Suprapubic skin (tissue), 4 donors: ENCODE measurements at regions not wholly inside any gene's neighbourhood (a gene's known extent, or its start where the extent isn't known, plus 50 kb on each side); places are given as distances from the start of the nearest gene placed in this dataset.

Source experiments
- DNase-seq, 2 donors: peaks; one replicate each; pipeline ENCODE4 v3.0.0-alpha.2; 2019; ENCODE audit warnings: low spot score in 2 of 2
- H3K27ac ChIP-seq: fragments of 200-600 bp; sonication (generic); one replicate; pipeline ENCODE4 v1.5.1; 2019
- H3K27me3 ChIP-seq: fragments of 200-600 bp; sonication (generic); one replicate; pipeline ENCODE4 v1.5.1; 2019
- H3K36me3 ChIP-seq: fragments of 200-600 bp; sonication (generic); one replicate; pipeline ENCODE4 v1.5.1; 2019
- H3K4me1 ChIP-seq: fragments of 200-600 bp; sonication (generic); one replicate; pipeline ENCODE4 v1.5.1; 2019
- H3K4me3 ChIP-seq: fragments of 200-600 bp; sonication (generic); one replicate; pipeline ENCODE4 v1.5.1; 2019; ENCODE audit warnings: mild to moderate bottlenecking
- H3K9me3 ChIP-seq: fragments of 200-600 bp; sonication (generic); one replicate; pipeline ENCODE4 v1.5.1; 2019
- EP300 ChIP-seq: sonication (generic); formaldehyde crosslinking; IDR thresholded peaks from one replicate; pipeline ENCODE4 v1.6.1; 2017; ENCODE audit warnings: antibody characterized with exemption
- POLR2A ChIP-seq, 2 donors: fragments of 450-650 bp; IDR thresholded peaks; one replicate each; pipeline ENCODE4 v1.6.1; 2017; ENCODE audit warnings: antibody characterized with exemption in 2 of 2, mild to moderate bottlenecking in 2 of 2, moderate library complexity in 2 of 2
- POLR2AphosphoS5 ChIP-seq, 3 donors: sonication (generic); formaldehyde crosslinking; IDR thresholded peaks; one replicate each; pipeline ENCODE4 v1.6.1; 2017; ENCODE audit warnings: antibody characterized with exemption in 3 of 3
- WGBS: methylation state at CpG from one replicate; pipeline ENCODE4 v1.1.5; 2018; 5-methylcytosine and 5-hydroxymethylcytosine counted together
- TF ChIP-seq, protein P1 (sequence below), 2 donors: fragments of 200-600 bp in 1 of 2; fragments of 450-650 bp in 1 of 2; sonication (generic) in 1 of 2; IDR thresholded peaks; one replicate each; pipeline ENCODE4 v1.5.1; 2016 to 2019; ENCODE audit warnings: antibody characterized with exemption in 2 of 2, mild to moderate bottlenecking in 1 of 2, moderate library complexity in 1 of 2

- Histone ChIP-seq H3K4me3 (no peak overlapping the region), H3K9me3 (no peaks in the 10 kb centered on the region), H3K36me3 (no peaks in the 10 kb centered on the region), H3K4me1 (no peaks in the 10 kb centered on the region), H3K27ac (no peak overlapping the region), H3K27me3 (no peaks in the 10 kb centered on the region)
- no peak for DNase-seq
- WGBS = 31% methylated on average over 2 of the region's 2 CpGs
- TF ChIP-seq POLR2A (IDR thresholded peaks at IDR 0.05) = no peak
- no peak for TF ChIP-seq EP300
- TF ChIP-seq POLR2AphosphoS5 (IDR thresholded peaks at IDR 0.05) = no peak
- TF ChIP-seq, protein P1, sequence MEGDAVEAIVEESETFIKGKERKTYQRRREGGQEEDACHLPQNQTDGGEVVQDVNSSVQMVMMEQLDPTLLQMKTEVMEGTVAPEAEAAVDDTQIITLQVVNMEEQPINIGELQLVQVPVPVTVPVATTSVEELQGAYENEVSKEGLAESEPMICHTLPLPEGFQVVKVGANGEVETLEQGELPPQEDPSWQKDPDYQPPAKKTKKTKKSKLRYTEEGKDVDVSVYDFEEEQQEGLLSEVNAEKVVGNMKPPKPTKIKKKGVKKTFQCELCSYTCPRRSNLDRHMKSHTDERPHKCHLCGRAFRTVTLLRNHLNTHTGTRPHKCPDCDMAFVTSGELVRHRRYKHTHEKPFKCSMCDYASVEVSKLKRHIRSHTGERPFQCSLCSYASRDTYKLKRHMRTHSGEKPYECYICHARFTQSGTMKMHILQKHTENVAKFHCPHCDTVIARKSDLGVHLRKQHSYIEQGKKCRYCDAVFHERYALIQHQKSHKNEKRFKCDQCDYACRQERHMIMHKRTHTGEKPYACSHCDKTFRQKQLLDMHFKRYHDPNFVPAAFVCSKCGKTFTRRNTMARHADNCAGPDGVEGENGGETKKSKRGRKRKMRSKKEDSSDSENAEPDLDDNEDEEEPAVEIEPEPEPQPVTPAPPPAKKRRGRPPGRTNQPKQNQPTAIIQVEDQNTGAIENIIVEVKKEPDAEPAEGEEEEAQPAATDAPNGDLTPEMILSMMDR (IDR thresholded peaks at IDR 0.05) = no peak
Observed at GRCh38 chr11:93032580-93032979, 63.1 kb downstream of the MTNR1B start.

- no peaks in the 10 kb centered on the region for H3K27me3 ChIP-seq
- TF ChIP-seq POLR2A (IDR thresholded peaks at IDR 0.05) (no peak), EP300 (no peak), POLR2AphosphoS5 (IDR thresholded peaks at IDR 0.05) (no peak)
- TF ChIP-seq, protein P1 (IDR thresholded peaks at IDR 0.05) = no peak
- H3K4me1 ChIP-seq = no peaks in the 10 kb centered on the region
- WGBS = 73% methylated on average over 1 of the region's 1 CpG
- H3K9me3 ChIP-seq = no peaks in the 10 kb centered on the region
- no peak overlapping the region for H3K27ac ChIP-seq
- no peak overlapping the region for H3K4me3 ChIP-seq
- DNase-seq = no peak
- H3K36me3 ChIP-seq = no peaks in the 10 kb centered on the region
Observed at GRCh38 chr11:93033093-93033492, 63.6 kb downstream of the MTNR1B start.

- H3K27ac ChIP-seq = no peak overlapping the region
- no peaks in the 10 kb centered on the region for H3K4me1 ChIP-seq
- no peaks in the 10 kb centered on the region for H3K36me3 ChIP-seq
- no peak overlapping the region for H3K4me3 ChIP-seq
- DNase-seq = no peak
- H3K9me3 ChIP-seq = no peaks in the 10 kb centered on the region
- H3K27me3 ChIP-seq = no peaks in the 10 kb centered on the region
- no peak for TF ChIP-seq EP300
- no peak for TF ChIP-seq POLR2A (IDR thresholded peaks at IDR 0.05)
- WGBS = 58% methylated on average over 3 of the region's 3 CpGs
Observed at GRCh38 chr11:93034031-93034722, 64.7 kb downstream of the MTNR1B start.

- no peaks in the 10 kb centered on the region for H3K27me3 ChIP-seq
- H3K27ac ChIP-seq = no peak overlapping the region
- WGBS = 90% methylated on average over 1 of the region's 1 CpG
- H3K4me1 ChIP-seq = no peaks in the 10 kb centered on the region
- TF ChIP-seq POLR2AphosphoS5 (IDR thresholded peaks at IDR 0.05) (no peak), EP300 (no peak), POLR2A (IDR thresholded peaks at IDR 0.05) (no peak)
- TF ChIP-seq, protein P1 (IDR thresholded peaks at IDR 0.05) = no peak
- no peaks in the 10 kb centered on the region for H3K36me3 ChIP-seq
- no peak for DNase-seq
- H3K9me3 ChIP-seq = no peaks in the 10 kb centered on the region
- no peak overlapping the region for H3K4me3 ChIP-seq
Observed at GRCh38 chr11:93034723-93035039, 65.2 kb downstream of the MTNR1B start.

- TF ChIP-seq POLR2AphosphoS5 (IDR thresholded peaks at IDR 0.05) = no peak
- no peak for TF ChIP-seq POLR2A (IDR thresholded peaks at IDR 0.05)
- TF ChIP-seq EP300 = no peak
- TF ChIP-seq, protein P1 (IDR thresholded peaks at IDR 0.05) = no peak
- no peak for DNase-seq
Observed at GRCh38 chr11:93038521-93038920, 69.1 kb downstream of the MTNR1B start.

More at GRCh38 chr11:93038521-93038920, 69.1 kb downstream of the MTNR1B start:
- no peaks in the 10 kb centered on the region for H3K4me1 ChIP-seq
- no peak overlapping the region for H3K4me3 ChIP-seq
- H3K27me3 ChIP-seq = no peaks in the 10 kb centered on the region
- no peaks in the 10 kb centered on the region for H3K36me3 ChIP-seq
- H3K27ac ChIP-seq = no peak overlapping the region
- 58% methylated on average over 2 of the region's 2 CpGs for WGBS
- H3K9me3 ChIP-seq = peaks cover 3% of the 10 kb centered on the region
